RWPE1 (cell line): ENCODE measurements at regions not wholly inside any gene's neighbourhood (a gene's known extent, or its start where the extent isn't known, plus 50 kb on each side); places are given as distances from the start of the nearest gene placed in this dataset.

Experiments
- CTCF ChIA-PET: fragments of 350-600 bp; sonication (Branson Sonifier 250); formaldehyde crosslinking; extraction: SDS; loops from one replicate; lab custom pipeline; 2021; lab: Yijun Ruan, JAX
- POLR2A ChIA-PET: fragments of 400-600 bp; formaldehyde crosslinking; extraction: SDS; loops from one replicate; lab custom pipeline; 2020; ENCODE audit warnings: antibody characterized with exemption; ENCODE audit not compliant: low non-redundant PET; lab: Yijun Ruan, JAX
- DNase-seq: peaks from one replicate; pipeline ENCODE4 v3.0.0; 2012; ENCODE audit warnings: low spot score
- H3K27ac ChIP-seq: fragments of 450-650 bp; 2 replicates; pipeline ENCODE4 v1.5.1; 2017
- TF ChIP-seq, protein P1 (sequence below): fragments of 450-650 bp; conservative IDR thresholded peaks from 2 replicates; pipeline ENCODE4 v1.5.1; 2017; ENCODE audit warnings: low read depth, mild to moderate bottlenecking

DNA sequence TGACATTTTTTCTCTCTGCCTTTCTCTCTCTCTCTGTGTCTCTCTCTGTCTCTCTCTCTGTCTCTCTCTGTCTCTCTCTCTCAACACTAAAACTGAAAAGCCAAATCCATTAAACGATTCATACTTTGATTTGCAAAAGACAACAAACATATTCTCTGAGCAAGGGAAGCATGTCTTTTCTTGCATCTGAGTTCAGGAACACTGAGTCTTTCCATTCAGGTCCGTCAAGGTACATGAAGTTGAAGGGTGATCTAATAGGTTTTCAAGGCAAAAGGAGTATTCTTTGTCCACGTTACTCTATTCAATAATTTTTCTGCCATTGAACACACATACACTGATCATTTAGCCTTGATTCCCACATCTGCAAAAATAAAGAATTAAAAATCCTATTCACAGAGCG is 900.9 kb downstream of the BCL11B start:
- CTCF ChIA-PET: no interaction called here
- TF ChIP-seq, protein P1, sequence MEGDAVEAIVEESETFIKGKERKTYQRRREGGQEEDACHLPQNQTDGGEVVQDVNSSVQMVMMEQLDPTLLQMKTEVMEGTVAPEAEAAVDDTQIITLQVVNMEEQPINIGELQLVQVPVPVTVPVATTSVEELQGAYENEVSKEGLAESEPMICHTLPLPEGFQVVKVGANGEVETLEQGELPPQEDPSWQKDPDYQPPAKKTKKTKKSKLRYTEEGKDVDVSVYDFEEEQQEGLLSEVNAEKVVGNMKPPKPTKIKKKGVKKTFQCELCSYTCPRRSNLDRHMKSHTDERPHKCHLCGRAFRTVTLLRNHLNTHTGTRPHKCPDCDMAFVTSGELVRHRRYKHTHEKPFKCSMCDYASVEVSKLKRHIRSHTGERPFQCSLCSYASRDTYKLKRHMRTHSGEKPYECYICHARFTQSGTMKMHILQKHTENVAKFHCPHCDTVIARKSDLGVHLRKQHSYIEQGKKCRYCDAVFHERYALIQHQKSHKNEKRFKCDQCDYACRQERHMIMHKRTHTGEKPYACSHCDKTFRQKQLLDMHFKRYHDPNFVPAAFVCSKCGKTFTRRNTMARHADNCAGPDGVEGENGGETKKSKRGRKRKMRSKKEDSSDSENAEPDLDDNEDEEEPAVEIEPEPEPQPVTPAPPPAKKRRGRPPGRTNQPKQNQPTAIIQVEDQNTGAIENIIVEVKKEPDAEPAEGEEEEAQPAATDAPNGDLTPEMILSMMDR: no peak
- POLR2A ChIA-PET: no interaction called here
- no peak overlapping the region for H3K27ac ChIP-seq
- no peak for DNase-seq

GRCh38 chr14:98374136-98374535 is 897.9 kb downstream of the BCL11B start:
- H3K27ac ChIP-seq: no peak overlapping the region
- POLR2A ChIA-PET: no interaction called here
- TF ChIP-seq, protein P1: no peak
- no peak for DNase-seq
- CTCF ChIA-PET: no interaction called here

DNA sequence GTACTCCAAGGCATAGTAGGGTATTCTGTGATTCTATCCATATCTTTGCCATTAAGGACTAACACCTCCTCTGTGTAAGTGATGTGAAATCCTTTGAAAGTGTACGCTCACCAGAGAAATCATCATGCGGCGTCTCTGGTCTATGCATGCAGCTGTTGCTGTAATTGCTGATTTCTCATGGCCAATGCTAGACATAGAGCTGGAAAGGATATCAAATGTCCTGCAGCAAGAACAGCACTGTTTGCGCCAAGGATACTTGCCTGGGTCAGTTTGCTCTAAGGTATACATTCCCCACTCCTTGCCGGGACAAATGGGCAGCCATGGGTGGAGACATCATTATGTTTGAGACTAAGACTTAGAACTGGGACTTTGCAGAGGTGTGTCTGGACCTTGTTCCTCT is 896.4 kb downstream of the BCL11B start:
- H3K27ac ChIP-seq: no peak overlapping the region
- TF ChIP-seq, protein P1: no peak
- POLR2A ChIA-PET: no interaction called here
- DNase-seq: no peak
- CTCF ChIA-PET: no interaction called here

- TF ChIP-seq, protein P1: no peak
- ChIA-PET CTCF (no interaction called here), POLR2A (no interaction called here)
- no peak overlapping the region for H3K27ac ChIP-seq
- no peak for DNase-seq
These were observed 892.2 kb downstream of the BCL11B start for GRCh38 chr14:98379830-98380229.

DNA sequence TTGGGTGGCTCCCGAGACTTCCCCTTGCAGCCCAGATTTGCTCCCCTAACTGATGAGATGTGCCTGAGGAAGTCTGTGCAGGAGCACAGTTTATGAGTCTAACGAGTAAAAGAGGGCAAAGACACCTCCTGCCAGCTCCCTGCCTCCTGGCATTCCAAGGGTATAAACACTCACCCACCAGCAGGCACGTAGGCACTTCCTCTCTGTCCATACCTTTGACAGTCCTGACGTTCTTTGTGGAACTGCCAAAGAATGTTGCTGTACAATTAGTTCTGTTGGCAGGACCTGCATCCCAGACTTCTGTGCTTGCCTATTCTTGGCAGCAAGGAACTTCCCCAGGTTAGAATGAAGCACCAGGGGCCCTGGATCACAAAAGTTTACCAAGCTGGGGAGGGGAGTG is 889.3 kb downstream of the BCL11B start:
- ChIA-PET CTCF (no interaction called here), POLR2A (no interaction called here)
- peak; percentile 24 for DNase-seq
- H3K27ac ChIP-seq: peak overlapping the region; percentile 84
- TF ChIP-seq, protein P1: no peak

GRCh38 chr14:98385851-98386250 is 886.1 kb downstream of the BCL11B start:
- H3K27ac ChIP-seq: no peak overlapping the region
- TF ChIP-seq, protein P1: no peak
- POLR2A ChIA-PET: no interaction called here
- CTCF ChIA-PET: interaction anchor here (0.6 kb wide), 2 partner anchors 845 to 1495 kb away, joined by 3 read pairs; no protein-coding TSS in a partner anchor
- DNase-seq: no peak

DNA sequence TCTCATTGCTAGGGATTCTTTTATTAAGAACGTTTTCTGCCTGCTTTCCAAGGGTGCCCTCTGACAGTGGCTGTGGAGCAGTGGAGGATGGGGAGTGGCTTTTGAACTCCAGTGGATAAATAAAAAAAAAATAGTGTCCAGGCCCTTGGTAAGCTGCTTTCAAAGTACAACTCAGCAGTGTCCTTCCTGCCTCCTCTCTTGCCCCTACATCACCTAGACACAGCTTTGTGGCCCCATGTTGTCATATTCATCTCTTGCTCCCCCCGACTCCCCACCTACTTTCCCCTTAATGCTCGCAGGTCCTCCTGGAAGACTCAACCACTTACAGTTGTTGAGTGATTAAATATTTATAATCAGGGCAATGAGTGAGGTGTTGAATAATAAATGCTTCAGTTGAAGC is 880.9 kb downstream of the BCL11B start:
- ChIA-PET CTCF (no interaction called here), POLR2A (no interaction called here)
- no peak overlapping the region for H3K27ac ChIP-seq
- TF ChIP-seq, protein P1: no peak
- no peak for DNase-seq
